Renal cortical epithelial cell (primary cell): ENCODE measurements at regions not wholly inside any gene's neighbourhood (a gene's known extent, or its start where the extent isn't known, plus 50 kb on each side); places are given as distances from the start of the nearest gene placed in this dataset.
A peak's percentile ranks its signal among the peaks of the same experiment; 100 is the strongest.
"Not testable (repeated sequence)": the region's sequence is repeated elsewhere in the genome, so short reads cannot be mapped to it uniquely, and the experiment has no call there.

ENCODE experiments used
- DNase-seq: peaks from one replicate; pipeline ENCODE4 v3.0.0-alpha.2; 2011; ENCODE audit warnings: low read depth

- DNase-seq: no peak
Measured at GRCh38 chr10:2920637-2921036, 146.7 kb upstream of the PFKP start.

- DNase-seq: no peak
Measured at GRCh38 chr10:2920168-2920567, 147.2 kb upstream of the PFKP start.

- DNase-seq: no peak
Measured at GRCh38 chr10:2919016-2919415, 148.3 kb upstream of the PFKP start.

- DNase-seq: no peak
Measured at GRCh38 chr10:2918489-2918888, 148.9 kb upstream of the PFKP start.

- DNase-seq: no peak
Measured at GRCh38 chr10:2917926-2918325, 149.4 kb upstream of the PFKP start.

GRCh38 chr10:2915412-2915811 lies 151.9 kb upstream of the PFKP start:
- no peak for DNase-seq

GRCh38 chr10:2914741-2915140 lies 152.6 kb upstream of the PFKP start:
- DNase-seq: peak; percentile 84

GRCh38 chr10:2913474-2913873 lies 153.9 kb upstream of the PFKP start:
- peak; percentile 92 for DNase-seq

- no peak for DNase-seq
Measured at GRCh38 chr10:2910656-2911055, 156.7 kb upstream of the PFKP start.

- DNase-seq: no peak
Measured at GRCh38 chr10:2909921-2910320, 157.4 kb upstream of the PFKP start.

- no peak for DNase-seq
Measured at GRCh38 chr10:2908851-2909630, 158.3 kb upstream of the PFKP start.

- DNase-seq: no peak
Measured at GRCh38 chr10:2906974-2907373, 160.4 kb upstream of the PFKP start.

GRCh38 chr10:2905851-2906250 lies 161.5 kb upstream of the PFKP start:
- DNase-seq: no peak

- DNase-seq: no peak
Measured at GRCh38 chr10:2900530-2900929, 166.8 kb upstream of the PFKP start.

- no peak for DNase-seq
Measured at GRCh38 chr10:2899246-2899951, 167.9 kb upstream of the PFKP start.

GRCh38 chr10:2898509-2898860 lies 168.9 kb upstream of the PFKP start:
- DNase-seq: no peak

- DNase-seq: no peak
Measured at GRCh38 chr10:2897619-2898508, 169.5 kb upstream of the PFKP start.

- DNase-seq: not testable (repeated sequence)
Measured at GRCh38 chr10:2896334-2896733, 171.0 kb upstream of the PFKP start.

GRCh38 chr10:2895594-2896196 lies 171.7 kb upstream of the PFKP start:
- DNase-seq: no peak

GRCh38 chr10:2893991-2894390 lies 173.4 kb upstream of the PFKP start:
- no peak for DNase-seq

- no peak for DNase-seq
Measured at GRCh38 chr10:2893158-2893845, 174.0 kb upstream of the PFKP start.

- no peak for DNase-seq
Measured at GRCh38 chr10:2891770-2892124, 175.6 kb upstream of the PFKP start.
